ENCODE measurements at regions not wholly inside any gene's neighbourhood (a gene's known extent, or its start where the extent isn't known, plus 50 kb on each side); places are given as distances from the start of the nearest gene placed in this dataset.

DNA sequence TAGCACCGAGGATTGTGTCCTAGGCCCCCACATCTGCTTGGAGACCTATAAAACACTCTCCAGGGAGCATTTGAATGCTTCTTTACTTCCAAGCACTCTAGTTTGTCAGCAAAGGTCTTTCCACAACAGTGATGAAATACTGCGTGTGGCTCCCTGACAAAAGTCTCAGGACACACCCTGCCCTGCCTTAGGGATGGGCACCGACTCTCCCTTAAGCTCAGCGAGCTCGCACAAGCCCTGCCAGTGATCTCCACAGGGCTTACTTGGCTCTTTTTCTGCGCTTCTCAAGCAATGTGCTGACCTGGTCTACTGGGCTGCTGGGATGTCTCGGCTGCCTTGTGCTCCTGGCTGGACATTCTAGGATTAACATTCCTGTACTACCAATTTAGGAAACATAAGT lies 84.3 kb upstream of the MPP7 start (continued):
- TF ChIP-seq RB1 (IDR thresholded peaks at IDR 0.05; ENCODE audit: borderline replicate concordance): no peak
- TF ChIP-seq REST (IDR thresholded peaks at IDR 0.05; ENCODE audit: low read depth, low read length): no peak
- TF ChIP-seq CHD1 (IDR thresholded peaks at IDR 0.05; ENCODE audit: low read depth, low read length): no peak
- no peak for TF ChIP-seq EGR1 (IDR thresholded peaks at IDR 0.05; ENCODE audit: borderline replicate concordance in 1 of 2, low read depth in 2 of 2, low read length in 2 of 2)

DNA sequence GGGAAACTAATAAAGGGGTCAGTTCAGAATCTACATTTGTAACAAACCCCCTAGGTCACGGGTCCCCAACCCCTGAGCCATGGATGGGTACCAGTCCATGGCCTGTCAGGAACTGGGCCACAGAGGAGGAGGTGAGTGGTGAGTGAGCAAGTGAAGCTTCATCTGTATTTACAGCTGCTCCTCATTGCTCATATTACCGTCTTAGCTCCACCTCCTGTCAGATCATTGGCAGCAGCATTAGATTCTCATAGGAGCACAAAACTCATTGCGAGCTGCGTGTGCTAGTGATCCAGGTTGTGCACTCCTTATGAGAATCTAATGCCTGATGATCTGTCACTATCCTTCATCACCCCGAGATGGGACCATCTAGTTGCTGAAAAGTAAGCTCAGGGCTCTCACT lies 88.4 kb upstream of the MPP7 start:
- RAD21 ChIA-PET (ENCODE audit: unreplicated experiment): no interaction called here
- Histone ChIP-seq H3K27ac (ENCODE audit: control insufficient read depth, insufficient read depth) (no peak overlapping the region), H3K4me2 (ENCODE audit: control insufficient read depth, insufficient read depth) (no peak overlapping the region), H2AFZ (ENCODE audit: control insufficient read depth, low read depth, low read length) (no peak overlapping the region), H3K79me2 (ENCODE audit: control insufficient read depth, insufficient read depth, low read length) (no peaks in the 10 kb centered on the region), H3K4me3 (no peak overlapping the region), H3K4me1 (ENCODE audit: control insufficient read depth, insufficient read depth, low read length) (no peaks in the 10 kb centered on the region), H3K27me3 (replicated peaks in 1 of 2; ENCODE audit: control insufficient read depth in 2 of 2, insufficient read depth in 2 of 2, low read length in 1 of 2) (no peaks in the 10 kb centered on the region), H3K9me3 (replicated peaks; ENCODE audit: control insufficient read depth, insufficient read depth, low read length) (no peaks in the 10 kb centered on the region), H4K20me1 (ENCODE audit: control insufficient read depth, insufficient read depth) (no peaks in the 10 kb centered on the region), H3K36me3 (ENCODE audit: control insufficient read depth in 2 of 2, insufficient read depth in 2 of 2, low read length in 1 of 2) (no peaks in the 10 kb centered on the region), H3K9ac (ENCODE audit: control insufficient read depth, insufficient read depth, low read length) (no peak overlapping the region)
- DNase-seq (ENCODE audit: low read depth, low spot score): no peak
- WGBS (ENCODE audit: insufficient coverage, insufficient replicate concordance, low lambda C conversion rate, missing lambda C conversion rate): 0% methylated on average over 5 of the region's 5 CpGs
- no TSS peak for BruUV-seq (replicated peaks)
- TF ChIP-seq CTCF (IDR thresholded peaks at IDR 0.05 in 2 of 3, conservative IDR thresholded peaks at IDR 0.05 in 1 of 3; ENCODE audit: control insufficient read depth in 2 of 3, extremely low read depth in 1 of 3, insufficient read depth in 1 of 3, low read depth in 3 of 3, low read length in 3 of 3) (no peak), STAT3 (IDR thresholded peaks at IDR 0.05; ENCODE audit: low read depth, low read length) (no peak)
- in situ Hi-C loops (cut with MboI): loop anchor here (25.0 kb wide), 1 partner anchor 654 kb away; the partner anchor contains the start of gene MKX
- POLR2A ChIA-PET: no interaction called here
- CTCF ChIA-PET: interaction anchor here (0.7 to 4.0 kb wide), 2 partner anchors 10 to 11 kb away, joined by 5 to 48 read pairs; no protein-coding TSS in a partner anchor
- SMC1A ChIA-PET (ENCODE audit: uncharacterized antibody, unreplicated experiment): interaction anchor here (0.7 to 2.1 kb wide), 2 partner anchors 10 to 141 kb away, joined by 3 to 8 read pairs; no protein-coding TSS in a partner anchor
- intact Hi-C loops (cut with micrococcal nuclease; ENCODE audit: unreplicated experiment): no loop called here
- no peak for FAIRE-seq
- no peak for ATAC-seq

All from GM12878 (cell line).